ENCODE measurements at regions not wholly inside any gene's neighbourhood (a gene's known extent, or its start where the extent isn't known, plus 50 kb on each side); places are given as distances from the start of the nearest gene placed in this dataset.

DNA sequence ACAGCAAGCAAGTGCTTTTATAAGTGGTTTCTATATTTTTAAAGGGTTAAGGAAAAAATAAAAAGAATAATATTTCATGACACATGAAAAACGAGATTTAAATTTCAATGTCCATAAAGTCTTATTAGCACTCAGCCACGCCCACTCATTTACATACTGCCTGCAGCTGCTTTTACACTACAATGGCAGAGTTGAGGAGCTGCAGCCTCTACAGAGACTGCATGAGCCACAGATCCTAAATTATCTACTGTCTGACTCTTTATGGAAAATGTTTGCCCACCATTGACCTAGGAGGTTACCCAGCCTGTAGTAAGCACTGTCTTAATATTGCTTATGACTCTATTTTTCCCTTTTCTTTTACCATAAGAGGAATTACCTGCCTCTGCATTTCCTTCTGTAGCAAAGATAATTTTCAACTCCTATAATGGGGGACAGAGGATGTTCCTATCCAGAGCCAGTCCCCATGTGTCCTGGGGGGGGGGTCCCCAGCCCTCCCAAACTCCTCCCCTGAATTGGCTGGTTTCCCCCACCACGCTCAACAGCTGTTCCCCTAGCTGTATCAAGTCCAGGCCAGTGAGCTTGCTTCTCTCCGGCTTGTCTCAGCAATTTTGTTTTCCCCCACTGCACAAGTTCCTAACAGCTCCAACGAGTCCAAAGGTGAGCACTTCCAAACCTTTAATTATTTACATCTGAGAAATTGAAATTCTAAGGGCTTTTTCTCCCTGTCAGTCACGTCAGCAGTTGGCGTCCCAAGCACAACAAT is 139.4 kb upstream of the ERCC4 start:
- 20 to 37% (median 22%) methylated on average over 7 of the region's 7 CpGs for WGBS, 3 donors
- H3K27ac ChIP-seq (ENCODE audit: low read depth in 1 of 3, low read length in 2 of 3): no peak overlapping the region
- FAIRE-seq (no peak), DNase-seq (peak in 1 of 2 donors; percentile 31)
- no peaks in the 10 kb centered on the region for H3K4me1 ChIP-seq (ENCODE audit: control insufficient read depth in 3 of 3, insufficient read depth in 2 of 3, low read depth in 1 of 3, low read length in 2 of 3)
- no peaks in the 10 kb centered on the region for H3K36me3 ChIP-seq (ENCODE audit: control insufficient read depth in 3 of 3, insufficient read depth in 2 of 3, low read depth in 1 of 3, low read length in 3 of 3)
- no peak overlapping the region for H3K4me3 ChIP-seq (ENCODE audit: low read depth in 1 of 3, low read length in 3 of 3)
- H3K9me3 ChIP-seq (ENCODE audit: control insufficient read depth in 2 of 2, insufficient read depth in 1 of 2, low read depth in 1 of 2, low read length in 1 of 2): peaks cover 0 to 6% of the 10 kb centered on the region in 2 donors
- H3K27me3 ChIP-seq (ENCODE audit: control insufficient read depth in 3 of 3, insufficient read depth in 3 of 3, low read length in 3 of 3): peaks cover 0 to 2% (median 0%) of the 10 kb centered on the region in 3 donors

DNA sequence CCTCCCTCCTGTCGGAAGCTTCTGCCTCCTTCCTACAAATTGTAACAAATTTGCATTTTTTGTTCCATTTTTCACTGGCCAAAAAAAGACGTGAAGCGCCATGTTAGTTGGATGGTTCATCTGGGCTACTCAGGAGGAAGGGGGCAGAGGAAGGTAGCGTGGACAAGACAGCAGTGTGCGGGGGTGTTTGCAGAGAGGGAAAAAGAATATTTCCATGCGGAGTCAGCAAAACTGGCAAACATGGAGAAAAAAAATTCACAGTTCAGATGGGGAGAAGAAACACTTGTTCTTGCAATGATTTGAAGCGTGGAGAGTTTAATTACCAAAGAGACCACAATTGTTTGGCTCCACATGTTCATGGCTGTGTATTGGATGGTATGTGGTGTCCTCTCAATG is 138.8 kb upstream of the ERCC4 start:
- Histone ChIP-seq H3K36me3 (ENCODE audit: control insufficient read depth in 3 of 3, insufficient read depth in 2 of 3, low read depth in 1 of 3, low read length in 3 of 3) (no peaks in the 10 kb centered on the region), H3K4me1 (ENCODE audit: control insufficient read depth in 3 of 3, insufficient read depth in 2 of 3, low read depth in 1 of 3, low read length in 2 of 3) (no peaks in the 10 kb centered on the region), H3K27ac (ENCODE audit: low read depth in 1 of 3, low read length in 2 of 3) (no peak overlapping the region), H3K27me3 (ENCODE audit: control insufficient read depth in 3 of 3, insufficient read depth in 3 of 3, low read length in 3 of 3) (peaks cover 0 to 2% (median 0%) of the 10 kb centered on the region in 3 donors), H3K4me3 (ENCODE audit: low read depth in 1 of 3, low read length in 3 of 3) (no peak overlapping the region), H3K9me3 (ENCODE audit: control insufficient read depth in 2 of 2, insufficient read depth in 1 of 2, low read depth in 1 of 2, low read length in 1 of 2) (peaks cover 0 to 6% of the 10 kb centered on the region in 2 donors)
- WGBS, 3 donors: 83 to 88% (median 85%) methylated on average over 7 of the region's 7 CpGs
- FAIRE-seq (no peak), DNase-seq (no peak)

DNA sequence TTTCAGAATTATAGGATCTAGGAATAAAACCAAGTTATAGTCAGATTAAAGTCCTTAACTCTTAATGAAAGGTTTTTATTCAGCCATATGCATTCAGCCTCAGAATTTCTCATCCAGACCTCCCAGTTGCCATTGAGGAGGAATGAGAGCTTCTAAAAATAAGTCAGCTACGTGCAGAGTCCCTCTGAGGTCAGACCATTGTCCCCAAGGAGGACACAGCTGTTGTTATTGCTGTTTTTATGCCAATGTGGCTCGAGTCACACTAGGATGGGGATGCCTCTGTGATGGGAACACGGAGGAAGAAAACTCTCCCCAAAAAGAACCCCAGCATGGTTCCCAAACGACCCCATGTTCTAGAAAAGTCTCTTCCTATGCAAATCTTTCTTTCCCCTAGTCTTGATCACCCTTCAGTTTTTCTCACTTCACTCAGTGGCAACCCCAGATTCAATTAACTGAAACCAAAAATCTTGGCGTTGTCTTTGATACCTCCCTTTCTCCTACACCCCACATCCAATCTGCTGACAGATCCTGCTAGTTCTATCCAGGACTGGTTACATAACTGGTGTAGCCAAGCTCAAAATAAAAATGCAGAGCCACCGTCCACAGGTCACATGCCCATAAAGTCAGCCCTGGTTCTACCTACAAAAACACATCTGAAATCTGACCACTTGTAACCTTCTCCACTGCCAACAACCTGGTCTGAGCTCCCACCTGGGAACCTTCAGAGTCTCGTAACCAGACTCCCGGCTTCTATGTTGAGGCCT is 138.2 kb upstream of the ERCC4 start:
- no peak for FAIRE-seq
- no peak overlapping the region for H3K4me3 ChIP-seq (ENCODE audit: low read depth in 1 of 3, low read length in 3 of 3)
- 59 to 62% (median 62%) methylated on average over 8 of the region's 8 CpGs for WGBS, 3 donors
- H3K27me3 ChIP-seq (ENCODE audit: control insufficient read depth in 3 of 3, insufficient read depth in 3 of 3, low read length in 3 of 3): peaks cover 0 to 2% (median 0%) of the 10 kb centered on the region in 3 donors
- H3K36me3 ChIP-seq (ENCODE audit: control insufficient read depth in 3 of 3, insufficient read depth in 2 of 3, low read depth in 1 of 3, low read length in 3 of 3): no peaks in the 10 kb centered on the region
- no peaks in the 10 kb centered on the region for H3K4me1 ChIP-seq (ENCODE audit: control insufficient read depth in 3 of 3, insufficient read depth in 2 of 3, low read depth in 1 of 3, low read length in 2 of 3)
- no peak for DNase-seq
- peaks cover 0 to 6% of the 10 kb centered on the region in 2 donors for H3K9me3 ChIP-seq (ENCODE audit: control insufficient read depth in 2 of 2, insufficient read depth in 1 of 2, low read depth in 1 of 2, low read length in 1 of 2)
- H3K27ac ChIP-seq (ENCODE audit: low read depth in 1 of 3, low read length in 2 of 3): no peak overlapping the region

DNA sequence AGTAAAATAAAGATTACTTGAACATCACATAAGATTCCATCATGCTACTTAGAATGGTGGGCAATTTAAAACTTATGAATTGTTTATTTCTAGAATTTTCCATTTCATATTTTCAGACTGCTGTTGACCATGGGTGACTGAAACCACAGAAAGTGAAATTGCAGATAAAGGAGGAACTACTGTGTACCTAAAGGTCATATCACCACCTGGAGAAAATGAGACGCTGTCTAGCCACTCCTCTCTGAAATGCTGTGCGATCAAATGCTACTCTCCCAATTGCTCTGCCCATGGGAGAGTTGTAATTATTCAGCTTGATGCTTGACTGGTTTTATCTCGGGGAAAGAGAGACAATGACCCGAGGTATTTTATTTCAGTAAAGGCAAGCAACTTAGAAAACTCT is 128.9 kb upstream of the ERCC4 start:
- Histone ChIP-seq H3K9me3 (ENCODE audit: control insufficient read depth in 2 of 2, insufficient read depth in 1 of 2, low read depth in 1 of 2, low read length in 1 of 2) (no peaks in the 10 kb centered on the region), H3K4me1 (ENCODE audit: control insufficient read depth in 3 of 3, insufficient read depth in 2 of 3, low read depth in 1 of 3, low read length in 2 of 3) (no peaks in the 10 kb centered on the region), H3K27me3 (ENCODE audit: control insufficient read depth in 3 of 3, insufficient read depth in 3 of 3, low read length in 3 of 3) (peaks cover 0 to 4% (median 0%) of the 10 kb centered on the region in 3 donors), H3K27ac (ENCODE audit: low read depth in 1 of 3, low read length in 2 of 3) (no peak overlapping the region), H3K4me3 (ENCODE audit: low read depth in 1 of 3, low read length in 3 of 3) (no peak overlapping the region), H3K36me3 (ENCODE audit: control insufficient read depth in 3 of 3, insufficient read depth in 2 of 3, low read depth in 1 of 3, low read length in 3 of 3) (no peaks in the 10 kb centered on the region)
- FAIRE-seq: no peak
- 69 to 79% (median 77%) methylated on average over 4 of the region's 4 CpGs for WGBS, 3 donors
- DNase-seq: no peak

DNA sequence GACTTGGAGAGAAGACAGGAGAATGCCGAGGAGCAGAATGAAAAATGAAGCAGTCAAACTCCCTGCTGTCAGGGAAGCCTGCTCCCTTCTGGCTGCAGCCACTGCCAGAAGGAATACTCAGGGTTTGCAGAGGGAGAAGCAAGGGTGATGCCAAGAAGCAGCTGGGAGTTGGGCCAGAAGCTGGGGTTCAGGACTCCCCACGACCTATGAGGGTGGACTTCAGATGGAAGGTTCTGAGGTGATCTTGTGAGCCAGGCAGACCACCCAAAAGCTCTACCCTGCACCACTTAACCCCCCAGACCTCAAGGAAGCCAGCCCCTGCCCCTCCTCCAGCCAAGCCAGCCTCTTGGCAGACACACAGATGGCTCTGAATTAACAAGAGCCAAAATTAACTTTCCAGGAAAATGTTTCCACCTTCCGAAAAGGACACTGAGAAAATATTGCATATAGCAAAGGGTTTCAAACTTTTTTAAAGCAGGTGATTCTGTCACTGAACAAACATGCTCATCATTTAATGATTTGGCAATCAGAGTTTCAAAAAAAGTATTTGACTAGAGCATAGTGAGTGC is 126.0 kb upstream of the ERCC4 start:
- Histone ChIP-seq H3K27ac (ENCODE audit: low read depth in 1 of 3, low read length in 2 of 3) (no peak overlapping the region), H3K9me3 (ENCODE audit: control insufficient read depth in 2 of 2, insufficient read depth in 1 of 2, low read depth in 1 of 2, low read length in 1 of 2) (no peaks in the 10 kb centered on the region), H3K36me3 (ENCODE audit: control insufficient read depth in 3 of 3, insufficient read depth in 2 of 3, low read depth in 1 of 3, low read length in 3 of 3) (no peaks in the 10 kb centered on the region), H3K4me1 (ENCODE audit: control insufficient read depth in 3 of 3, insufficient read depth in 2 of 3, low read depth in 1 of 3, low read length in 2 of 3) (no peaks in the 10 kb centered on the region), H3K27me3 (ENCODE audit: control insufficient read depth in 3 of 3, insufficient read depth in 3 of 3, low read length in 3 of 3) (peaks cover 0 to 4% (median 0%) of the 10 kb centered on the region in 3 donors), H3K4me3 (ENCODE audit: low read depth in 1 of 3, low read length in 3 of 3) (no peak overlapping the region)
- no peak for DNase-seq
- no peak for FAIRE-seq
- 30 to 50% (median 36%) methylated on average over 3 of the region's 3 CpGs for WGBS, 3 donors

DNA sequence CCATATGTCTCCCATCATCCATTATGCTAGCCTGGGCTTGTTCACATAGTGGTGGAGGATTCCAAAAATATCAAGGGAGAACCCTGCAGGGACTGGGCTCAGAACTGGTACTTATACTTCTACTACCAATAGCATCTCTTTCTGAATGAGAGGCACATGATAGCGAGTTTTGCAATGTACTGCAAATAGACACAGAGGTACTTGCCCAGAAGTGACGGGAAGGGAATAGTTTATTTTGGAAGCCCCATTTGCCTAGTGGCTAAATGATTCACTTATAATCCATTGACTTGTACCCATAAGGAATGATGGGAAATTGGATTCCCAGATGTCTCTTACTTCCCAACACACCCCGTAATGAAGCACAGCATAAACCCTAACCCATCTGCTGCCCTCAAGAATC is 124.8 kb upstream of the ERCC4 start:
- no peak for DNase-seq
- H3K36me3 ChIP-seq (ENCODE audit: control insufficient read depth in 3 of 3, insufficient read depth in 2 of 3, low read depth in 1 of 3, low read length in 3 of 3): no peaks in the 10 kb centered on the region
- H3K27me3 ChIP-seq (ENCODE audit: control insufficient read depth in 3 of 3, insufficient read depth in 3 of 3, low read length in 3 of 3): peaks cover 0 to 4% (median 0%) of the 10 kb centered on the region in 3 donors
- no peak overlapping the region for H3K4me3 ChIP-seq (ENCODE audit: low read depth in 1 of 3, low read length in 3 of 3)
- no peak for FAIRE-seq
- WGBS, 3 donors: 60 to 77% (median 71%) methylated on average over 3 of the region's 3 CpGs
- no peak overlapping the region for H3K27ac ChIP-seq (ENCODE audit: low read depth in 1 of 3, low read length in 2 of 3)
- no peaks in the 10 kb centered on the region for H3K9me3 ChIP-seq (ENCODE audit: control insufficient read depth in 2 of 2, insufficient read depth in 1 of 2, low read depth in 1 of 2, low read length in 1 of 2)
- no peaks in the 10 kb centered on the region for H3K4me1 ChIP-seq (ENCODE audit: control insufficient read depth in 3 of 3, insufficient read depth in 2 of 3, low read depth in 1 of 3, low read length in 2 of 3)

DNA sequence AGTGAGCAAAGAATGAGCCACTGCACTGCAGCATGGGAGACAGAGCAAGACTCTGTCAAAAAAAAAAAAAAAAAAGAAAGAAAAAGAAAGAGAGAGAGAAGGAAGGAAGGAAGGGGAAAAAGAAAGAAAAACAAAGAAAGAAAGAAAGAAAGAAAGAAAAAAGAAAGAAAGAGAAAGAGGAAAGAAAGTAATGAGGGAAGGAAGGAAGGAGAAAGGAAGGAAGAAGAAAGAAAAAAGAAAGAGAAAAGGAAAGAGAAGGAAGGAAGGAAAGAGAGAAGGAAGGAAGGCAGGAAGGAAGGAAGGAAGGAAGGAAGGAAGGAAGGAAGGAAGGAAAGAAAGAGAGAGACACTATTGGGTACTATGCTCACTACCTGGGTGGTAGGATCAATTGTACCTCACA is 122.2 kb upstream of the ERCC4 start:
- no peak for FAIRE-seq
- Histone ChIP-seq H3K4me3 (ENCODE audit: low read depth in 1 of 3, low read length in 3 of 3) (no peak overlapping the region), H3K27me3 (ENCODE audit: control insufficient read depth in 3 of 3, insufficient read depth in 3 of 3, low read length in 3 of 3) (peaks cover 0 to 4% (median 0%) of the 10 kb centered on the region in 3 donors), H3K36me3 (ENCODE audit: control insufficient read depth in 3 of 3, insufficient read depth in 2 of 3, low read depth in 1 of 3, low read length in 3 of 3) (no peaks in the 10 kb centered on the region), H3K9me3 (ENCODE audit: control insufficient read depth in 2 of 2, insufficient read depth in 1 of 2, low read depth in 1 of 2, low read length in 1 of 2) (no peaks in the 10 kb centered on the region), H3K4me1 (ENCODE audit: control insufficient read depth in 3 of 3, insufficient read depth in 2 of 3, low read depth in 1 of 3, low read length in 2 of 3) (no peaks in the 10 kb centered on the region), H3K27ac (ENCODE audit: low read depth in 1 of 3, low read length in 2 of 3) (no peak overlapping the region)
- DNase-seq: no peak

DNA sequence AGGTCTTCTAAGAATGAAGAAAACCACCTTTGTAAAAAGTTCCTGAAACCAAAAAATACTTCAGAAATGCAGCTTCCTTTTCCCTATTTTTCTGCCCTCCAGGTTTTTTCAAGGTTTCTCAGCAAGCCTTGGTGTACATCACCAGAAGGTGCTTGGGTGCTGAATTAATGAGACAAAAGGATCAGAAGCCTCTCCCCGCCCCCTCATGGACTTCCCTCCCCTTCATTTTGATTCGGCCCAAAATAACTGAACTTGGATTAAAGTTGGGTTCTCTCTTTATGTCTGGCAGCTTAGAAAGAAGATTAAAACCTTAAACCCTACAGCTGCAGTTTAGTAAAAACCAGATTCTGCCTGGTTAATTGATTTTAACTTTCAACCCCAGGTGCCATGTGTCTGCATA is 121.7 kb upstream of the ERCC4 start:
- 58 to 66% (median 63%) methylated on average over 2 of the region's 2 CpGs for WGBS, 3 donors
- FAIRE-seq: no peak

More for the DNA sequence above, 121.7 kb upstream of the ERCC4 start:
- H3K36me3 ChIP-seq (ENCODE audit: control insufficient read depth in 3 of 3, insufficient read depth in 2 of 3, low read depth in 1 of 3, low read length in 3 of 3): no peaks in the 10 kb centered on the region
- H3K9me3 ChIP-seq (ENCODE audit: control insufficient read depth in 2 of 2, insufficient read depth in 1 of 2, low read depth in 1 of 2, low read length in 1 of 2): no peaks in the 10 kb centered on the region
- H3K27ac ChIP-seq (ENCODE audit: low read depth in 1 of 3, low read length in 2 of 3): no peak overlapping the region
- H3K4me3 ChIP-seq (ENCODE audit: low read depth in 1 of 3, low read length in 3 of 3): no peak overlapping the region
- no peak for DNase-seq
- no peaks in the 10 kb centered on the region for H3K4me1 ChIP-seq (ENCODE audit: control insufficient read depth in 3 of 3, insufficient read depth in 2 of 3, low read depth in 1 of 3, low read length in 2 of 3)
- peaks cover 0 to 4% (median 0%) of the 10 kb centered on the region in 3 donors for H3K27me3 ChIP-seq (ENCODE audit: control insufficient read depth in 3 of 3, insufficient read depth in 3 of 3, low read length in 3 of 3)

All from small intestine (tissue), 7 donors.